Hematopoietic multipotent progenitor cell (in vitro differentiated cells): ENCODE measurements at regions not wholly inside any gene's neighbourhood (a gene's known extent, or its start where the extent isn't known, plus 50 kb on each side); places are given as distances from the start of the nearest gene placed in this dataset.
A peak's percentile ranks its signal among the peaks of the same experiment; 100 is the strongest.

Source experiments
- DNase-seq, 3 donors: peaks; one replicate each; pipeline ENCODE4 v3.0.0-alpha.2; 2011 to 2015; ENCODE audit warnings: low read depth in 2 of 3, low spot score in 2 of 3

DNA sequence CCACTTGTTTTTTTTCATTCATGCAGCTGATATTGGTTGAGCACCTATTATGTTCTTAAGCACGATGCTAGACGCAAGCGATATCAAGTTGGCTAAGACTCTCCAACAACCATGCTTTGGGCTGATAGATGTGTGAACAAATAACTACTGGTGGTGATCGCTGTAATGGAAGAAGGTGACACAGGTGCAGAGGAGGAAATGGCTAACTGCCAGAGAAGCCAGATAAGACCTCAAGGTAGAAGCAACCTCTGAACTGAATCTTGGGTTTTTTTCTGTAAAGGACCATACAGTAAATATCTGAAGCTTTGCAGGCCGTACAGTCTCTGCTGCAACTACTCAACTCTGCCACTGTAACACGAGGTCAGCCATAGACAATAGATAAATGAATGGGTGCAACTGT, 97.9 kb downstream of the C17orf67 start:
- no peak for DNase-seq

DNA sequence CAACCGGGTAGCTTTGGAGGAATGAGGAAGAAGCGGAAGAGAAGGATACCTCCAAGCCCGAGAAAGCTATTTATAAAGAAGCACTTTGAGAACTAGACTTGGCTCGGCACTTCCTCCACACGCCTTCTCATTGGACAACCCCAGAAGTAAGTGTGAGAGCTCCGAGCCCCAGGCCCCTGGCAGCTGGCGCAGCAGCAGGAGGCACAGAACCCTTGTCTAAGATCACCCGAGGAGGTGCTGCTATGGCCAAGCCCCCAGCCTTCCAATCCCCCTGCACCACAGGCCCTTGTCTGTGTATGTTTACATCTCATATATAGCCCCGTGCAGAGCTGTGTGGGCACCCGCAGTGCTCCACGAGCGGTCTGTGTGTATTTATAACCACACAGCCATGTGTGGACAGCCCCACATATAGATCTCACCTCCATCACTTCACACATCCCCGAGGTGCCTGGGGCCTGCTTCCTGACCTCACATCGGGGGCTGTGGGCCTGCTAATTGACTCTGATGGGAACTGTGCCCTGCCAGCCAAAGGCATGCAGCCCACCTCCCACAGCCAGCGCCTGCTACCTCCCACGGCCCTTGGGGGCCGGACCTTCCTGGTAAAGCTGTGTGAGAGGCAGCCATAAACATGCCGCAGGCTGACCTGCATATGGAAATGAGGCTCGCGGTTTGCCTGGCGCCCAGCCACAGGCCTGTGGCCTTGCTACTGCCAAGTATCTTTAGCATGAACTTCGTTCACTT, 96.1 kb downstream of the C17orf67 start:
- peak in 1 of 3 donors; percentile 28 for DNase-seq

DNA sequence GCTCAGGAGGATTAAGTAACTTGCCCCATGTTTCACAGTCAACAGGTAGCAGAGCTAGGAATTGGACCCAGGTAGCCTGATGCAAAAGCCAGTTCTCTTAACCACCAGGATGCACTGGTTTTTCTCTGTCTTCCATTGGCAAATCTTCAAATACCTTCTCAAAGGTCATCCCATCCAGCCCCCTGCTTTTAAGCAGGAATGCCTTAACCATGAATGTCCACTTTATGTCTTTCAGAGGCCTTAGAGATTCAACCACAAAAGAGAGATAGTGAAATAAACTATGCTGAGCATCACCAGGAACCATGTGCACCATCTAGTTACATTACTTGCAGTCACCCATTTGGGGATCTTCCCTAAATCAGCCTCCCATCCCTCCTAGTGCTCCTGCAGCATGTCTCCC, 94.3 kb downstream of the C17orf67 start:
- no peak for DNase-seq

DNA sequence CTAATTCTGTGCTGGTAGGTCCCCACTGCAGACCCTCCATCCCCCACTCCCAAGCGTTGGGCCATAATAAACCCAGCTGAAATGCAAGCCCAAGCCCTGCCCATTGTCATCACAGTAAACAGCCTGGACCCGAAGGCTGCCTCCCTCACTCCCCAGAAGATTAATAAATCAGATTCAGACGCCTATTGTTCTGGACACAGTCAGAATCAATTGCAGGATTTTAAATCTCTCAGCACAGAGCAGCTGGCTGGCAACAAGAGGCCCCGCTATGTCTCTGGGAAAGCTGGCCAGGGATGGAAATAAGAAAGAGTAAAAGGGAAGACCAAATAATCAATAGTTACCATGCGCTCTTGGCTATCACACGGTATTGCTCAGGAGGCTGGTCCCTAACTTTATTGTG, 93.9 kb downstream of the C17orf67 start:
- DNase-seq = no peak

GRCh38 chr17:56740481-56740880, 93.2 kb downstream of the C17orf67 start:
- DNase-seq = no peak
